Mesendoderm (in vitro differentiated cells): ENCODE measurements at regions not wholly inside any gene's neighbourhood (a gene's known extent, or its start where the extent isn't known, plus 50 kb on each side); places are given as distances from the start of the nearest gene placed in this dataset.
"Not testable (repeated sequence)": the region's sequence is repeated elsewhere in the genome, so short reads cannot be mapped to it uniquely, and the experiment has no call there.

Experiments
- DNase-seq: peaks from one replicate; pipeline ENCODE4 v3.0.0; 2013
- H2AK5ac ChIP-seq: 2 replicates; pipeline ENCODE4 v1.6.1; 2013; ENCODE audit warnings: low read length, inconsistent platforms
- H2BK120ac ChIP-seq: 2 replicates; pipeline ENCODE4 v1.6.1; 2013; ENCODE audit warnings: low read depth, mild to moderate bottlenecking, low read length, moderate library complexity, mixed read lengths
- H2BK15ac ChIP-seq: replicated peaks from 2 replicates; pipeline ENCODE4 v1.6.1; 2013; ENCODE audit warnings: low read depth, mild to moderate bottlenecking, moderate library complexity
- H2BK5ac ChIP-seq: 2 replicates; pipeline ENCODE4 v1.6.1; 2013; ENCODE audit warnings: low read length, inconsistent platforms
- H3K18ac ChIP-seq: 2 replicates; pipeline ENCODE4 v1.6.1; 2013; ENCODE audit warnings: mild to moderate bottlenecking, low read length, mixed read lengths
- H3K23ac ChIP-seq: one replicate; pipeline ENCODE4 v1.6.1; 2013; ENCODE audit warnings: low read length
- H3K27ac ChIP-seq: 2 replicates; pipeline ENCODE4 v1.5.1; 2013; ENCODE audit warnings: low read depth, mild to moderate bottlenecking, inconsistent platforms, low read length, moderate library complexity
- H3K27me3 ChIP-seq: 2 replicates; pipeline ENCODE4 v1.6.1; 2013; ENCODE audit warnings: low read length, control low read depth, mild to moderate bottlenecking, inconsistent platforms; ENCODE audit not compliant: insufficient read depth, poor library complexity
- H3K36me3 ChIP-seq: 2 replicates; pipeline ENCODE4 v1.6.1; 2013; ENCODE audit warnings: low read length, inconsistent platforms; ENCODE audit not compliant: control insufficient read depth, insufficient read depth
- H3K4ac ChIP-seq: one replicate; pipeline ENCODE4 v1.6.1; 2013; ENCODE audit warnings: low read depth, mild to moderate bottlenecking, low read length, moderate library complexity
- H3K4me1 ChIP-seq: 2 replicates; pipeline ENCODE4 v1.6.1; 2013; ENCODE audit warnings: low read depth, low read length, inconsistent platforms; ENCODE audit not compliant: control insufficient read depth
- H3K4me2 ChIP-seq: 2 replicates; pipeline ENCODE4 v1.6.1; 2013; ENCODE audit warnings: low read length
- H3K4me3 ChIP-seq: 2 replicates; pipeline ENCODE4 v1.5.1; 2013; ENCODE audit warnings: mild to moderate bottlenecking, low read length
- H3K56ac ChIP-seq: one replicate; pipeline ENCODE4 v1.6.1; 2013; ENCODE audit warnings: low read length
- H3K79me1 ChIP-seq: 2 replicates; pipeline ENCODE4 v1.6.1; 2013; ENCODE audit warnings: low read length, inconsistent platforms
- H3K79me2 ChIP-seq: 2 replicates; pipeline ENCODE4 v1.6.1; 2013; ENCODE audit warnings: mild to moderate bottlenecking, low read length; ENCODE audit not compliant: control insufficient read depth, insufficient read depth
- H3K9ac ChIP-seq: 2 replicates; pipeline ENCODE4 v1.6.1; 2013; ENCODE audit warnings: low read length, inconsistent platforms
- H4K5ac ChIP-seq: one replicate; pipeline ENCODE4 v1.6.1; 2013; ENCODE audit warnings: low read length
- H4K8ac ChIP-seq: one replicate; pipeline ENCODE4 v1.6.1; 2013; ENCODE audit warnings: low read depth, mild to moderate bottlenecking, control low read depth, low read length, moderate library complexity
- WGBS: extraction: QIAGEN DNeasy Blood & Tissue Kit; methylation state at CpG from one replicate; pipeline ENCODE4 v1.1.7; 2013; ENCODE audit warnings: low lambda C conversion rate, missing lambda C conversion rate; ENCODE audit not compliant: insufficient coverage; ENCODE audit errors: extremely low coverage; 5-methylcytosine and 5-hydroxymethylcytosine counted together

DNA sequence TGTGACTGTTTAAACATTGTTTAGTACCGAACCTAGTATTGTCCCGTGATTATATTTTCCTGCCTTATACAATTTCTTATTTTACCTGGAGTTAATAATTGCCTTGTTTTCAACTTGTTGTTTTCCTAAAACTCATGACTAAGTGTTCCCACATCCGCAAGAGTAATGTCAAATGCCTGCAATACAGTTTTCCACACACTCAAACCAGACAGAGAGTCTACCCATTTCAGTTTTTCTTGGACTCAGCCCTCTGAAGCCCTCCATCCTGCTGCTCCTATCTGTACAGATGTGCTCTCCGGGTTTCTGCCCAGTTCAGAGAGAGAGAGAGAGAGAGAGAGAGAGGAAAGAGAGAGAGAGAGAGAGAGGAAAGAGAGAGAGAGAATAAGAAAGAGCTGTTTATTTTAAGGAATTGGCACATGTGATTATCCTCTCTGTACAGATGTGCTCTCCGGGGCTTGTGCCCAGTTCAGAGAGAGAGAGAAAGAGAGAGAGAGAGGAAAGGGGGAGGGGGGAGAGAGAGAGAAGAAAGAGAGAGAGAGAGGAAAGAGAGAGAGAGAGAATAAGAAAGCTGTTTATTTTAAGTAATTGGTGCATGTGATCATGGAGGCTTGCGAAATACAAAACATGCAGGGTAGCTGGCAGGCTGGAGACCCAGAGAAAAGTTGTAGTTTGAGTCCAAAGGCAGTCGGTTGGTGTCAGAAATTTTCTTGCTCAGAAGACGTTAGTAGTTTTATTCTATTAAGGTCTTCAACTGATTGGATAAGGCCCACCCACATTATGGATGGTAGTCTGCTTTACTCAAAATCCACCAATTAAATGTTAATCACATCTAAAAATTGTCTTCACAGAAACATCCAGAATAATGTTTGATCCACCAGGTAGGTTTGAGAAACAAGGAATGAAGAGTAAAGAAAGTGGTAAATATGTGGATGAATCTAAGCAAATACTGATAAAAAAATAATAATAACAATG is 104.1 kb upstream of the GOLGA8J start:
- Histone ChIP-seq H3K4ac (no peak overlapping the region), H3K23ac (no peak overlapping the region), H2BK5ac (no peak overlapping the region), H2BK15ac (no peak overlapping the region), H3K9ac (no peak overlapping the region), H3K79me2 (no peaks in the 10 kb centered on the region), H3K4me3 (no peak overlapping the region), H3K36me3 (no peaks in the 10 kb centered on the region), H3K4me2 (no peak overlapping the region), H3K18ac (no peak overlapping the region), H4K8ac (no peak overlapping the region), H3K27me3 (no peaks in the 10 kb centered on the region), H3K79me1 (no peaks in the 10 kb centered on the region), H2AK5ac (no peak overlapping the region), H3K27ac (no peak overlapping the region), H3K4me1 (no peaks in the 10 kb centered on the region), H4K5ac (no peak overlapping the region), H2BK120ac (no peak overlapping the region), H3K56ac (no peak overlapping the region)
- DNase-seq = no peak
- no CpG with 5 or more reads among the region's 8 CpGs for WGBS

DNA sequence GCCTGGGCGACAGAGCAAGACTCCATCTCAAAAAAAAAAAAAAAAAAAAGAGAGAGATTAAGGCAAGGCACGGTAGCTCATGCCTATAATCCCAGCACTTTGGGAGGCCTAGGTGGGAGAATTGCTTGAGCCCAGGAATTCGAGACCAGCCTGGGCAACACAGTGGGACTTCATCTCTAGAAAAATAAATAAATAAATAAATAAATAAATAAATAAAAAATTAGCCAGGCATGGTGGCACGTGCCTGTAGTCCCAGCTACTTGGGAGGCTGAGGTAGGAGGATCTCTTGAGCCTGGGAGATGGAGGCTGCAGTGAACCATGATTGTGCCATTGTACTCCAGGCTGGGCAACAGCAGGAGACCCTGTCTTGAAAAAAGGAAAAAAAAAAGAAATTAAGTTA is 108.7 kb upstream of the GOLGA8J start:
- H3K4me3 ChIP-seq, H3K9ac ChIP-seq, H3K4ac ChIP-seq, H3K79me2 ChIP-seq, H4K8ac ChIP-seq, H3K4me1 ChIP-seq, H2BK120ac ChIP-seq, H3K56ac ChIP-seq, H3K4me2 ChIP-seq, H3K18ac ChIP-seq, DNase-seq, H3K27ac ChIP-seq, H2BK5ac ChIP-seq, H2AK5ac ChIP-seq, H3K27me3 ChIP-seq, H3K23ac ChIP-seq, H2BK15ac ChIP-seq, H3K36me3 ChIP-seq, H3K79me1 ChIP-seq, H4K5ac ChIP-seq: not testable (repeated sequence)
- no CpG with 5 or more reads among the region's 4 CpGs for WGBS

- H4K8ac ChIP-seq = no peak overlapping the region
- no peak overlapping the region for H3K9ac ChIP-seq
- H3K36me3 ChIP-seq = no peaks in the 10 kb centered on the region
- no peak overlapping the region for H3K4me3 ChIP-seq
- no peak overlapping the region for H4K5ac ChIP-seq
- no peaks in the 10 kb centered on the region for H3K4me1 ChIP-seq
- no peak overlapping the region for H2AK5ac ChIP-seq
- H3K27ac ChIP-seq = no peak overlapping the region
- H2BK15ac ChIP-seq = no peak overlapping the region
- DNase-seq = no peak
- H3K18ac ChIP-seq = no peak overlapping the region
- H3K27me3 ChIP-seq = peaks cover 10% of the 10 kb centered on the region
- H3K79me2 ChIP-seq = no peaks in the 10 kb centered on the region
- H3K4ac ChIP-seq = no peak overlapping the region
- no peak overlapping the region for H3K23ac ChIP-seq
- no peak overlapping the region for H2BK120ac ChIP-seq
- no CpG with 5 or more reads among the region's 2 CpGs for WGBS
- H3K79me1 ChIP-seq = no peaks in the 10 kb centered on the region
- no peak overlapping the region for H3K4me2 ChIP-seq
- no peak overlapping the region for H2BK5ac ChIP-seq
- H3K56ac ChIP-seq = no peak overlapping the region
Observed at GRCh38 chr15:29972051-29972450, 110.7 kb upstream of the GOLGA8J start.

DNA sequence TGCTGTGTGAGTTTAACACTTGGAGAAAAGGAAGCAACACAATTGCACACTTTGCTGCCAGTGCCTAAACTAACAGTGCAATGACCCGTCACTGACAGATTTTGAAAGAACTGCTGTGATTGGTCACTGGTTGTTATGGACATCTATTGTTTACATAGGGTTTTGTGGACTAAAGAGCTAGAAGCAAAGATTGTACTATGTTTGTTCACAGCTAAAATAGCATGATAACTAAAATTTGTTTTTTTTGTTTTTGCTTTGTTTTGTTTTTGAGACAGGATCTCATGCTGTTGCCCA is 112.4 kb upstream of the GOLGA8J start:
- Histone ChIP-seq H3K4me3 (no peak overlapping the region), H3K56ac (no peak overlapping the region), H2BK5ac (no peak overlapping the region), H4K8ac (no peak overlapping the region), H4K5ac (no peak overlapping the region), H3K36me3 (no peaks in the 10 kb centered on the region), H3K27ac (no peak overlapping the region), H3K23ac (no peak overlapping the region), H3K79me1 (no peaks in the 10 kb centered on the region), H3K79me2 (no peaks in the 10 kb centered on the region), H2BK15ac (no peak overlapping the region), H2AK5ac (no peak overlapping the region), H2BK120ac (no peak overlapping the region), H3K18ac (no peak overlapping the region), H3K9ac (no peak overlapping the region), H3K4ac (no peak overlapping the region), H3K27me3 (peaks cover 12% of the 10 kb centered on the region), H3K4me2 (no peak overlapping the region), H3K4me1 (no peaks in the 10 kb centered on the region)
- WGBS = no CpG with 5 or more reads among the region's 1 CpG
- no peak for DNase-seq

- no peak overlapping the region for H3K27ac ChIP-seq
- H3K27me3 ChIP-seq = peaks cover 12% of the 10 kb centered on the region
- no peak overlapping the region for H3K9ac ChIP-seq
- H2AK5ac ChIP-seq = no peak overlapping the region
- DNase-seq = no peak
- WGBS = no CpG with 5 or more reads among the region's 10 CpGs
- H4K8ac ChIP-seq = no peak overlapping the region
- H3K4me2 ChIP-seq = no peak overlapping the region
- H2BK120ac ChIP-seq = no peak overlapping the region
- H2BK15ac ChIP-seq = no peak overlapping the region
- H3K4me1 ChIP-seq = no peaks in the 10 kb centered on the region
- H3K36me3 ChIP-seq = no peaks in the 10 kb centered on the region
- no peak overlapping the region for H3K18ac ChIP-seq
- no peaks in the 10 kb centered on the region for H3K79me2 ChIP-seq
- H3K23ac ChIP-seq = no peak overlapping the region
- no peak overlapping the region for H3K56ac ChIP-seq
- no peak overlapping the region for H3K4ac ChIP-seq
- H2BK5ac ChIP-seq = no peak overlapping the region
- H4K5ac ChIP-seq = no peak overlapping the region
- H3K79me1 ChIP-seq = no peaks in the 10 kb centered on the region
- no peak overlapping the region for H3K4me3 ChIP-seq
Observed at GRCh38 chr15:29969562-29970401, 113.0 kb upstream of the GOLGA8J start.
